Fibroblast of skin of scalp (primary cell): ENCODE measurements at regions not wholly inside any gene's neighbourhood (a gene's known extent, or its start where the extent isn't known, plus 50 kb on each side); places are given as distances from the start of the nearest gene placed in this dataset.
"Not testable (repeated sequence)": the region's sequence is repeated elsewhere in the genome, so short reads cannot be mapped to it uniquely, and the experiment has no call there.

ENCODE experiments used
- DNase-seq: peaks from one replicate; pipeline ENCODE4 v3.0.0-alpha.2; 2013

- no peak for DNase-seq
Measured at GRCh38 chr4:18209448-18209847, 187.9 kb upstream of the LCORL start.

GRCh38 chr4:18203966-18204365 is 182.4 kb upstream of the LCORL start:
- no peak for DNase-seq

GRCh38 chr4:18202486-18202885 is 180.9 kb upstream of the LCORL start:
- no peak for DNase-seq

GRCh38 chr4:18201885-18202284 is 180.3 kb upstream of the LCORL start:
- DNase-seq, result no peak

GRCh38 chr4:18198653-18199052 is 177.1 kb upstream of the LCORL start:
- DNase-seq, result no peak

- no peak for DNase-seq
Measured at GRCh38 chr4:18197467-18197866, 175.9 kb upstream of the LCORL start.

- DNase-seq, result no peak
Measured at GRCh38 chr4:18194278-18194677, 172.7 kb upstream of the LCORL start.

GRCh38 chr4:18192901-18193300 is 171.3 kb upstream of the LCORL start:
- no peak for DNase-seq

GRCh38 chr4:18185491-18185890 is 163.9 kb upstream of the LCORL start:
- no peak for DNase-seq

GRCh38 chr4:18180892-18181291 is 159.3 kb upstream of the LCORL start:
- DNase-seq, result no peak

GRCh38 chr4:18180122-18180521 is 158.6 kb upstream of the LCORL start:
- no peak for DNase-seq

- no peak for DNase-seq
Measured at GRCh38 chr4:18171896-18172295, 150.3 kb upstream of the LCORL start.

- no peak for DNase-seq
Measured at GRCh38 chr4:18167831-18168230, 146.3 kb upstream of the LCORL start.

- no peak for DNase-seq
Measured at GRCh38 chr4:18166925-18167324, 145.4 kb upstream of the LCORL start.

- no peak for DNase-seq
Measured at GRCh38 chr4:18162453-18162852, 140.9 kb upstream of the LCORL start.

- not testable (repeated sequence) for DNase-seq
Measured at GRCh38 chr4:18159117-18159912, 137.8 kb upstream of the LCORL start.

GRCh38 chr4:18155067-18156041 is 133.8 kb upstream of the LCORL start:
- DNase-seq, result no peak

GRCh38 chr4:18138076-18138665 is 116.6 kb upstream of the LCORL start:
- no peak for DNase-seq

GRCh38 chr4:18134111-18134510 is 112.6 kb upstream of the LCORL start:
- DNase-seq, result no peak

GRCh38 chr4:18130256-18130655 is 108.7 kb upstream of the LCORL start:
- no peak for DNase-seq

GRCh38 chr4:18128241-18128640 is 106.7 kb upstream of the LCORL start:
- no peak for DNase-seq

- DNase-seq, result no peak
Measured at GRCh38 chr4:18127030-18127429, 105.5 kb upstream of the LCORL start.

- DNase-seq, result no peak
Measured at GRCh38 chr4:18113710-18114331, 92.3 kb upstream of the LCORL start.
